ENCODE measurements at regions not wholly inside any gene's neighbourhood (a gene's known extent, or its start where the extent isn't known, plus 50 kb on each side); places are given as distances from the start of the nearest gene placed in this dataset.

GRCh38 chr6:101259505-101259904, 134.0 kb upstream of the GRIK2 start:
- Histone ChIP-seq H3K14ac (ENCODE audit: low read length in 2 of 2) (no peak overlapping the region), H3K23ac (ENCODE audit: low read length in 2 of 2) (no peak overlapping the region), H3K27ac (ENCODE audit: low read length, poor library complexity, severe bottlenecking) (no peak overlapping the region), H3K9me3 (ENCODE audit: control insufficient read depth, low read length) (peaks cover 18% of the 10 kb centered on the region), H3K4me1 (ENCODE audit: control insufficient read depth, insufficient read depth, low read depth, low read length) (no peaks in the 10 kb centered on the region), H3K4me3 (ENCODE audit: insufficient read depth in 1 of 2, low read depth in 1 of 2, low read length in 2 of 2) (no peak overlapping the region), H3K18ac (ENCODE audit: low read depth in 1 of 2, low read length in 2 of 2) (no peak overlapping the region), H3K4ac (ENCODE audit: low read depth in 1 of 2, low read length in 2 of 2) (no peak overlapping the region), H3K27me3 (ENCODE audit: control insufficient read depth in 1 of 2, insufficient read depth in 1 of 2, low read length in 2 of 2) (no peaks in the 10 kb centered on the region), H2BK120ac (ENCODE audit: low read depth, low read length) (no peak overlapping the region), H2BK12ac (ENCODE audit: low read length in 2 of 2) (no peak overlapping the region), H2BK15ac (ENCODE audit: low read depth, poor library complexity, severe bottlenecking) (no peak overlapping the region), H2AFZ (ENCODE audit: low read depth, low read length) (no peak overlapping the region), H3K79me1 (replicated peaks; ENCODE audit: low read length, poor library complexity, severe bottlenecking) (no peaks in the 10 kb centered on the region), H4K8ac (ENCODE audit: low read length) (no peak overlapping the region), H2BK5ac (ENCODE audit: low read depth, low read length, poor library complexity, severe bottlenecking) (no peak overlapping the region), H3K4me2 (ENCODE audit: low read length, poor library complexity, severe bottlenecking) (no peak overlapping the region), H3K9ac (ENCODE audit: low read length) (no peak overlapping the region), H2AK5ac (ENCODE audit: low read length, severe bottlenecking) (no peak overlapping the region), H4K91ac (ENCODE audit: low read length) (no peak overlapping the region), H3K36me3 (ENCODE audit: control insufficient read depth in 1 of 2, insufficient read depth in 2 of 2, low read depth in 1 of 2, low read length in 2 of 2) (no peaks in the 10 kb centered on the region)
- no peak for DNase-seq
- WGBS: 91% methylated on average over 5 of the region's 5 CpGs

GRCh38 chr6:101263596-101263995, 129.9 kb upstream of the GRIK2 start:
- Histone ChIP-seq H3K4ac (ENCODE audit: low read depth in 1 of 2, low read length in 2 of 2) (no peak overlapping the region), H2AFZ (ENCODE audit: low read depth, low read length) (no peak overlapping the region), H4K91ac (ENCODE audit: low read length) (no peak overlapping the region), H3K4me1 (ENCODE audit: control insufficient read depth, insufficient read depth, low read depth, low read length) (no peaks in the 10 kb centered on the region), H2BK12ac (ENCODE audit: low read length in 2 of 2) (no peak overlapping the region), H3K4me3 (ENCODE audit: insufficient read depth in 1 of 2, low read depth in 1 of 2, low read length in 2 of 2) (no peak overlapping the region), H3K27me3 (ENCODE audit: control insufficient read depth in 1 of 2, insufficient read depth in 1 of 2, low read length in 2 of 2) (no peaks in the 10 kb centered on the region), H3K14ac (ENCODE audit: low read length in 2 of 2) (no peak overlapping the region), H3K4me2 (ENCODE audit: low read length, poor library complexity, severe bottlenecking) (no peak overlapping the region), H2BK15ac (ENCODE audit: low read depth, poor library complexity, severe bottlenecking) (no peak overlapping the region), H3K36me3 (ENCODE audit: control insufficient read depth in 1 of 2, insufficient read depth in 2 of 2, low read depth in 1 of 2, low read length in 2 of 2) (no peaks in the 10 kb centered on the region), H3K79me1 (replicated peaks; ENCODE audit: low read length, poor library complexity, severe bottlenecking) (no peaks in the 10 kb centered on the region), H2BK120ac (ENCODE audit: low read depth, low read length) (no peak overlapping the region), H2BK5ac (ENCODE audit: low read depth, low read length, poor library complexity, severe bottlenecking) (no peak overlapping the region), H3K23ac (ENCODE audit: low read length in 2 of 2) (no peak overlapping the region), H3K9ac (ENCODE audit: low read length) (no peak overlapping the region), H3K9me3 (ENCODE audit: control insufficient read depth, low read length) (peaks cover 19% of the 10 kb centered on the region), H2AK5ac (ENCODE audit: low read length, severe bottlenecking) (no peak overlapping the region), H3K27ac (ENCODE audit: low read length, poor library complexity, severe bottlenecking) (no peak overlapping the region), H4K8ac (ENCODE audit: low read length) (no peak overlapping the region), H3K18ac (ENCODE audit: low read depth in 1 of 2, low read length in 2 of 2) (no peak overlapping the region)
- WGBS: 100% methylated on average over 1 of the region's 3 CpGs
- no peak for DNase-seq

GRCh38 chr6:101266063-101266462, 127.4 kb upstream of the GRIK2 start:
- H2AK5ac ChIP-seq (ENCODE audit: low read length, severe bottlenecking): no peak overlapping the region
- no peak overlapping the region for H4K8ac ChIP-seq (ENCODE audit: low read length)
- no peaks in the 10 kb centered on the region for H3K4me1 ChIP-seq (ENCODE audit: control insufficient read depth, insufficient read depth, low read depth, low read length)
- H2BK120ac ChIP-seq (ENCODE audit: low read depth, low read length): no peak overlapping the region
- H3K18ac ChIP-seq (ENCODE audit: low read depth in 1 of 2, low read length in 2 of 2): no peak overlapping the region
- H2BK5ac ChIP-seq (ENCODE audit: low read depth, low read length, poor library complexity, severe bottlenecking): no peak overlapping the region
- H3K9me3 ChIP-seq (ENCODE audit: control insufficient read depth, low read length): peaks cover 20% of the 10 kb centered on the region
- no peak overlapping the region for H4K91ac ChIP-seq (ENCODE audit: low read length)
- H3K36me3 ChIP-seq (ENCODE audit: control insufficient read depth in 1 of 2, insufficient read depth in 2 of 2, low read depth in 1 of 2, low read length in 2 of 2): no peaks in the 10 kb centered on the region
- no peak overlapping the region for H3K4me3 ChIP-seq (ENCODE audit: insufficient read depth in 1 of 2, low read depth in 1 of 2, low read length in 2 of 2)
- H3K4ac ChIP-seq (ENCODE audit: low read depth in 1 of 2, low read length in 2 of 2): no peak overlapping the region
- no peak overlapping the region for H2BK15ac ChIP-seq (ENCODE audit: low read depth, poor library complexity, severe bottlenecking)
- H3K79me1 ChIP-seq (replicated peaks; ENCODE audit: low read length, poor library complexity, severe bottlenecking): no peaks in the 10 kb centered on the region
- H2BK12ac ChIP-seq (ENCODE audit: low read length in 2 of 2): no peak overlapping the region
- no peak overlapping the region for H3K4me2 ChIP-seq (ENCODE audit: low read length, poor library complexity, severe bottlenecking)
- H3K23ac ChIP-seq (ENCODE audit: low read length in 2 of 2): no peak overlapping the region
- no peak for DNase-seq
- no peak overlapping the region for H2AFZ ChIP-seq (ENCODE audit: low read depth, low read length)
- H3K9ac ChIP-seq (ENCODE audit: low read length): no peak overlapping the region
- H3K27me3 ChIP-seq (ENCODE audit: control insufficient read depth in 1 of 2, insufficient read depth in 1 of 2, low read length in 2 of 2): no peaks in the 10 kb centered on the region
- H3K14ac ChIP-seq (ENCODE audit: low read length in 2 of 2): no peak overlapping the region
- no peak overlapping the region for H3K27ac ChIP-seq (ENCODE audit: low read length, poor library complexity, severe bottlenecking)
- WGBS: no CpG with 5 or more reads among the region's 2 CpGs

- Histone ChIP-seq H3K9ac (ENCODE audit: low read length) (no peak overlapping the region), H2AFZ (ENCODE audit: low read depth, low read length) (no peak overlapping the region), H4K91ac (ENCODE audit: low read length) (no peak overlapping the region), H3K4me1 (ENCODE audit: control insufficient read depth, insufficient read depth, low read depth, low read length) (no peaks in the 10 kb centered on the region), H4K8ac (ENCODE audit: low read length) (no peak overlapping the region), H3K27ac (ENCODE audit: low read length, poor library complexity, severe bottlenecking) (no peak overlapping the region), H2BK15ac (ENCODE audit: low read depth, poor library complexity, severe bottlenecking) (no peak overlapping the region), H3K36me3 (ENCODE audit: control insufficient read depth in 1 of 2, insufficient read depth in 2 of 2, low read depth in 1 of 2, low read length in 2 of 2) (no peaks in the 10 kb centered on the region), H3K23ac (ENCODE audit: low read length in 2 of 2) (no peak overlapping the region), H3K4me2 (ENCODE audit: low read length, poor library complexity, severe bottlenecking) (no peak overlapping the region), H3K27me3 (ENCODE audit: control insufficient read depth in 1 of 2, insufficient read depth in 1 of 2, low read length in 2 of 2) (no peaks in the 10 kb centered on the region), H3K18ac (ENCODE audit: low read depth in 1 of 2, low read length in 2 of 2) (no peak overlapping the region), H2AK5ac (ENCODE audit: low read length, severe bottlenecking) (no peak overlapping the region), H3K4me3 (ENCODE audit: insufficient read depth in 1 of 2, low read depth in 1 of 2, low read length in 2 of 2) (no peak overlapping the region), H2BK120ac (ENCODE audit: low read depth, low read length) (no peak overlapping the region), H2BK12ac (ENCODE audit: low read length in 2 of 2) (no peak overlapping the region), H2BK5ac (ENCODE audit: low read depth, low read length, poor library complexity, severe bottlenecking) (no peak overlapping the region), H3K4ac (ENCODE audit: low read depth in 1 of 2, low read length in 2 of 2) (no peak overlapping the region), H3K79me1 (replicated peaks; ENCODE audit: low read length, poor library complexity, severe bottlenecking) (no peaks in the 10 kb centered on the region), H3K14ac (ENCODE audit: low read length in 2 of 2) (no peak overlapping the region), H3K9me3 (ENCODE audit: control insufficient read depth, low read length) (peaks cover 22% of the 10 kb centered on the region)
- no peak for DNase-seq
- 77% methylated on average over 2 of the region's 2 CpGs for WGBS
Measured at GRCh38 chr6:101268541-101268940, 125.0 kb upstream of the GRIK2 start.

All from mesenchymal stem cell (in vitro differentiated cells and primary cell).